C4-2B (cell line): ENCODE measurements at regions not wholly inside any gene's neighbourhood (a gene's known extent, or its start where the extent isn't known, plus 50 kb on each side); places are given as distances from the start of the nearest gene placed in this dataset.

Experiments used
- CTCF ChIP-seq: fragments of 450-650 bp; conservative IDR thresholded peaks from 2 replicates; pipeline ENCODE4 v1.5.1; 2017; ENCODE audit warnings: mild to moderate bottlenecking
- ZFX ChIP-seq: fragments of 450-650 bp; IDR thresholded peaks from 2 replicates; pipeline ENCODE4 v1.6.1; 2017

- TF ChIP-seq CTCF (no peak), ZFX (no peak)
Observed at GRCh38 chr10:78927257-78927995, 141.3 kb upstream of the ZMIZ1 start.
